Spleen (tissue), 11 donors: ENCODE measurements at regions not wholly inside any gene's neighbourhood (a gene's known extent, or its start where the extent isn't known, plus 50 kb on each side); places are given as distances from the start of the nearest gene placed in this dataset.

Source experiments
- DNase-seq: peaks from one replicate; pipeline ENCODE4 v3.0.0-alpha.2; 2020
- H3K27ac ChIP-seq, 8 donors: fragments of 200-600 bp; sonication (generic) in 7 of 8; 1 replicate in 4 of 8; 2 replicates in 4 of 8; pipeline versions ENCODE4 v1.5.0 to v1.8.0; 2016 to 2021; ENCODE audit warnings: inconsistent platforms in 4 of 8, mild to moderate bottlenecking in 4 of 8, moderate library complexity in 1 of 8
- H3K27me3 ChIP-seq, 7 donors: fragments of 200-600 bp; sonication (generic) in 6 of 7; replicated peaks in 1 of 7; 1 replicate in 4 of 7; 2 replicates in 3 of 7; pipeline versions ENCODE4 v1.5.0 to v1.8.0; 2016 to 2021; ENCODE audit warnings: inconsistent platforms in 3 of 7, mild to moderate bottlenecking in 1 of 7
- H3K36me3 ChIP-seq, 6 donors: fragments of 200-600 bp; sonication (generic) in 5 of 6; 1 replicate in 4 of 6; 2 replicates in 2 of 6; pipeline versions ENCODE4 v1.5.0 to v1.8.0; 2016 to 2021; ENCODE audit warnings: inconsistent platforms in 2 of 6
- H3K4me1 ChIP-seq, 6 donors: fragments of 200-600 bp; sonication (generic) in 5 of 6; 1 replicate in 3 of 6; 2 replicates in 3 of 6; pipeline versions ENCODE4 v1.5.0 to v1.8.0; 2016 to 2021; ENCODE audit warnings: inconsistent platforms in 3 of 6
- H3K4me3 ChIP-seq, 8 donors: fragments of 200-600 bp; sonication (generic) in 7 of 8; 1 replicate in 4 of 8; 2 replicates in 4 of 8; pipeline versions ENCODE4 v1.5.0 to v1.8.0; 2016 to 2021; ENCODE audit warnings: inconsistent platforms in 4 of 8, mild to moderate bottlenecking in 4 of 8, moderate library complexity in 2 of 8
- H3K9me3 ChIP-seq, 8 donors: fragments of 200-600 bp; sonication (generic) in 7 of 8; 1 replicate in 4 of 8; 2 replicates in 4 of 8; pipeline versions ENCODE4 v1.5.0 to v1.8.0; 2016 to 2021; ENCODE audit warnings: inconsistent platforms in 4 of 8
- POLR2A ChIP-seq, 3 donors: fragments of 450-650 bp; IDR thresholded peaks; one replicate each; pipeline ENCODE4 v1.5.1; 2017; ENCODE audit warnings: antibody characterized with exemption in 3 of 3, mild to moderate bottlenecking in 1 of 3
- POLR2AphosphoS5 ChIP-seq, 3 donors: sonication (generic); formaldehyde crosslinking; IDR thresholded peaks; one replicate each; pipeline ENCODE4 v1.5.1; 2017; ENCODE audit warnings: antibody characterized with exemption in 3 of 3
- WGBS, 5 donors: extraction: QIAGEN DNeasy Blood & Tissue Kit in 3 of 5; methylation state at CpG; one replicate each; pipeline versions ENCODE4 v1.1.5 to v1.1.7; 2013 to 2018; 5-methylcytosine and 5-hydroxymethylcytosine counted together
- intact Hi-C: fragments of 100-400 bp; cut with DNase I; formaldehyde crosslinking; loops from one replicate; pipeline ENCODE4 v1.15.0; 2023; ENCODE audit warnings: low total_unique reads
- TF ChIP-seq, protein P1 (sequence below), 11 experiments: fragments of 200-600 bp in 7 of 11; fragments of 450-650 bp in 4 of 11; sonication (generic) in 4 of 11; IDR thresholded peaks in 8 of 11; conservative IDR thresholded peaks in 3 of 11; 1 replicate in 7 of 11; 2 replicates in 4 of 11; pipeline versions ENCODE4 v1.4.0 to v1.8.0; 2016 to 2021; ENCODE audit warnings: antibody characterized with exemption in 11 of 11, inconsistent platforms in 4 of 11, mild to moderate bottlenecking in 1 of 11
- donor health status: healthy with polysubstance abuse.
- donor health status: DM: no; HTN: no; CAD: no; lungs with moderate emphysema.
- donor health status: DM: no; HTN: no; CAD: no.
- donor health status: Bipolar disorder and iron deficiency.
- donor health status: healthy.
- donor health status: DM: no; HTN: no; CAD: no.
- donor health status: DM: yes; HTN: yes; CAD: no.

DNA sequence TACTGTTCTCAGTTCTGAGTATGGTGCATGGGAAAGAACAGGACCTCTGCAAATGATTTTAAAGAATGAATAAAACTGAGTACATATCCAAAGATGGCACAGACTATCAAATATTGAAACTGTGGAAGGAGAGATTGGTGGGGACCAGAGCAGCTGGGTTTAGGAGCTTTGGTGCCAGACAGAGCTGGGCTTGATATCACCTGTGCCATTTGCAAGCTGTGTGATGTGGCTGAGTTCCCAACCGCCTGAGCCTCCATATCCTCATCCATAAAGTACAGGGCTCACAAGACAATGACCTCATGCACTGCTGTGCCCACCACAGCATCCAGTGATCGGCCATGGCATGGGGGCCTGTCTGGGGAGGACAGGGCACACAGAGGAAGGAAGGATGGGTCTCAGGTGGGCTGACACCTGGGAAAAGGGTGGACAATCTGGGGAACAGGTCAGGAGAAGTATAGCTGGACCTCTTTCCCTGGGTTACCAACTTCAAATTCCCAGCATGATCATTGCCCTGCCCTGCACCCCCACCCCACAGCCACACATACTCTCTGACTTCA, 83.9 kb upstream of the RAB6C start:
- no peaks in the 10 kb centered on the region for H3K36me3 ChIP-seq
- peaks cover 0 to 14% (median 5%) of the 10 kb centered on the region in 8 donors for H3K9me3 ChIP-seq
- H3K4me1 ChIP-seq: no peaks in the 10 kb centered on the region
- H3K27me3 ChIP-seq: peaks cover 0 to 53% (median 0%) of the 10 kb centered on the region in 7 donors
- 77 to 97% (median 91%) methylated on average over 2 of the region's 2 CpGs for WGBS, 5 donors
- TF ChIP-seq POLR2A (IDR thresholded peaks at IDR 0.05) (no peak), POLR2AphosphoS5 (IDR thresholded peaks at IDR 0.05) (no peak)
- TF ChIP-seq, protein P1, sequence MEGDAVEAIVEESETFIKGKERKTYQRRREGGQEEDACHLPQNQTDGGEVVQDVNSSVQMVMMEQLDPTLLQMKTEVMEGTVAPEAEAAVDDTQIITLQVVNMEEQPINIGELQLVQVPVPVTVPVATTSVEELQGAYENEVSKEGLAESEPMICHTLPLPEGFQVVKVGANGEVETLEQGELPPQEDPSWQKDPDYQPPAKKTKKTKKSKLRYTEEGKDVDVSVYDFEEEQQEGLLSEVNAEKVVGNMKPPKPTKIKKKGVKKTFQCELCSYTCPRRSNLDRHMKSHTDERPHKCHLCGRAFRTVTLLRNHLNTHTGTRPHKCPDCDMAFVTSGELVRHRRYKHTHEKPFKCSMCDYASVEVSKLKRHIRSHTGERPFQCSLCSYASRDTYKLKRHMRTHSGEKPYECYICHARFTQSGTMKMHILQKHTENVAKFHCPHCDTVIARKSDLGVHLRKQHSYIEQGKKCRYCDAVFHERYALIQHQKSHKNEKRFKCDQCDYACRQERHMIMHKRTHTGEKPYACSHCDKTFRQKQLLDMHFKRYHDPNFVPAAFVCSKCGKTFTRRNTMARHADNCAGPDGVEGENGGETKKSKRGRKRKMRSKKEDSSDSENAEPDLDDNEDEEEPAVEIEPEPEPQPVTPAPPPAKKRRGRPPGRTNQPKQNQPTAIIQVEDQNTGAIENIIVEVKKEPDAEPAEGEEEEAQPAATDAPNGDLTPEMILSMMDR (IDR thresholded peaks at IDR 0.05 in 8 of 11, conservative IDR thresholded peaks at IDR 0.05 in 3 of 11): no peak
- intact Hi-C loops: no loop called here
- no peak overlapping the region for H3K4me3 ChIP-seq
- no peak overlapping the region for H3K27ac ChIP-seq
- DNase-seq: no peak

DNA sequence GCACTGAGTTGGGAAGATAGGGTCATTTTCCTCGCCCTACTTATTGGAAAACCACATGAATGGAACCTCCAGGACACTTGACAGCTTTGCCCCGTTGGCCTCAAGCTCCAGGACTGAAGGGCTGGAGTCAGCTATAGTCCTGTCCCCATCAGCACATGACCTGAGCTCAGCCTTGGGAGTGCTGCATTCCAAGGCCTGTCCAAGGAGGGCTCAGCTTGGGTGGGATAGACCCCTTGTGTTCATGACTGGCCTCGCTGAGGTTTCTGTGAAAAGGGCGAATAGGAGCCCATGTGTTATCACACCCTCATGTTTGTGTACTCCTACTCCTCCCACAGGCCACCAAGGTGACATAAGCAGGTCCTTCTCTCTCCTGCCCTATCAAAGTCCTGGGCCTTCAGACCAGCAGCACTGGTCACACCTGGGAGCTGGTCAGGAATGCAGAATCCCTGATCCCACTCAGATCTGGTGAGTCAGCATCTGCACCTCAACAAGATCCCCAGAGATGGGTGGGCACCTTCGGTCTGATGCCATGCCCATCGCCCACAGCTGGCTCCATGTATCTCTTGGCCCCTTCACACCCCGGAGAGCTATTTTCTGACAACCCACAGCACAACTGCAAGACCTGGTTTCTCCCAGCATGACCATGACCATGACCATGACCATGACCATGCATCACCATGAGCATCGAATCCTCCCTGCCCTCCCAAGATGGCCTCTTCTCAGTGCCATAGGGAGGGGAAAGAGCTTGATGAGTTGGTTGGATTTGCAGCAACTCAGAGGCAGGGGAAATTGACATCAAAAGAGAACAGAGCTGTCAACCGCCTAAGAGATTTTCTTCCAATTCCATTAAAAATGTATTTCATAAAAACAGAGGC, 83.0 kb upstream of the RAB6C start:
- 72 to 87% (median 80%) methylated on average over 8 to 9 of the region's 9 CpGs for WGBS, 5 donors
- no peak for DNase-seq
- no peak overlapping the region for H3K27ac ChIP-seq
- H3K4me1 ChIP-seq: no peaks in the 10 kb centered on the region
- intact Hi-C loops: no loop called here
- H3K9me3 ChIP-seq: peaks cover 0 to 14% (median 5%) of the 10 kb centered on the region in 8 donors
- H3K36me3 ChIP-seq: no peaks in the 10 kb centered on the region
- no peak overlapping the region for H3K4me3 ChIP-seq
- TF ChIP-seq, protein P1 (IDR thresholded peaks at IDR 0.05 in 8 of 11, conservative IDR thresholded peaks at IDR 0.05 in 3 of 11): no peak
- peaks cover 0 to 45% (median 0%) of the 10 kb centered on the region in 7 donors for H3K27me3 ChIP-seq

DNA sequence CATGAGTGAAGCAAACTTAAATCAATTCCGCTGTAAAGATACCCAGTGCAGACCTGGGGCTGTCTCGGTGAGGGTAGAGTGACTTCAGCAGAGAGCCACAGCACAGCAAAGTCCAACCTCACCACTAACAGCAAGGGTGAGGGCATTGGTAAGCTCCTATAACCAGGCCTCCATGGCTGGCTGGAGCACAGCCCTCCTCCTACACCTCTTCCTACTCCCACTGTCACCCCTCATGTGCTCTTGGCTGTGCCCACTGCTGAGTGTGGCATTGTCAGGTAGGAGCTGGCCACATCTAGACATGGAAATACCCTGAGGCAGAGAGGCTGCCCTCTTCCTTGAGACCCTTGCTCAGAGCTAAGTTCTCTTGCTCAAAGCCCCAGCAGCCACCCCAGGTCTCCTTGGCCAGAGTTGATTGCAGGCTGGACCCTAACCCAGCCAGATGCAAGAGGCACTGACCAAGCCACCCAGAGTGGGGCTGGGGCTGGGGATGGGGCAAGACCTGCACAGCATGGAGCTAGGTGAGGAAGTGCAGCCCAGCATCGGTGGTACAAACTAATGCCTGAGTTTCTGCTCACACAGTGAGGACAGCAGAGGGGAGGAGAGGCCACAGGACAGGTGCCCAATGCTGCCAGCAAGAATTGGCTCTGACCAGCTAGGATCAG, 77.6 kb upstream of the RAB6C start:
- Histone ChIP-seq H3K4me1 (no peaks in the 10 kb centered on the region), H3K27ac (no peak overlapping the region), H3K36me3 (no peaks in the 10 kb centered on the region), H3K9me3 (peaks cover 0 to 14% (median 5%) of the 10 kb centered on the region in 8 donors), H3K4me3 (no peak overlapping the region), H3K27me3 (peaks cover 0 to 21% (median 0%) of the 10 kb centered on the region in 7 donors)
- TF ChIP-seq POLR2A (IDR thresholded peaks at IDR 0.05): no peak
- TF ChIP-seq, protein P1 (IDR thresholded peaks at IDR 0.05 in 8 of 11, conservative IDR thresholded peaks at IDR 0.05 in 3 of 11): no peak
- DNase-seq: no peak
- intact Hi-C loops: no loop called here
- WGBS, 5 donors: 58 to 86% (median 67%) methylated on average over 2 to 3 of the region's 3 CpGs
